ENCODE measurements at regions not wholly inside any gene's neighbourhood (a gene's known extent, or its start where the extent isn't known, plus 50 kb on each side); places are given as distances from the start of the nearest gene placed in this dataset.

- DNase-seq = no peak
Measured at GRCh38 chr17:77874303-77875050, 84.0 kb upstream of the TNRC6C start.

- DNase-seq = no peak
Measured at GRCh38 chr17:77875051-77875780, 83.3 kb upstream of the TNRC6C start.

- no peak for DNase-seq
Measured at GRCh38 chr17:77875881-77876509, 82.5 kb upstream of the TNRC6C start.

- DNase-seq = no peak
Measured at GRCh38 chr17:77877036-77877435, 81.5 kb upstream of the TNRC6C start.

GRCh38 chr17:77877646-77878355 is 80.7 kb upstream of the TNRC6C start:
- no peak for DNase-seq

- DNase-seq = no peak
Measured at GRCh38 chr17:77879226-77879895, 79.1 kb upstream of the TNRC6C start.

GRCh38 chr17:77879896-77880280 is 78.6 kb upstream of the TNRC6C start:
- no peak for DNase-seq

GRCh38 chr17:77880711-77881450 is 77.6 kb upstream of the TNRC6C start:
- DNase-seq = no peak

GRCh38 chr17:77881545-77881944 is 77.0 kb upstream of the TNRC6C start:
- peak; percentile 72 for DNase-seq

GRCh38 chr17:77882040-77882439 is 76.5 kb upstream of the TNRC6C start:
- no peak for DNase-seq

GRCh38 chr17:77882481-77883212 is 75.9 kb upstream of the TNRC6C start:
- DNase-seq = peak; percentile 62

- DNase-seq = no peak
Measured at GRCh38 chr17:77883213-77883650, 75.3 kb upstream of the TNRC6C start.

- DNase-seq = no peak
Measured at GRCh38 chr17:77884019-77884418, 74.5 kb upstream of the TNRC6C start.

GRCh38 chr17:77884967-77885641 is 73.4 kb upstream of the TNRC6C start:
- DNase-seq = no peak

- DNase-seq = no peak
Measured at GRCh38 chr17:77885678-77886386, 72.7 kb upstream of the TNRC6C start.

- DNase-seq = no peak
Measured at GRCh38 chr17:77886387-77886728, 72.1 kb upstream of the TNRC6C start.

- no peak for DNase-seq
Measured at GRCh38 chr17:77887110-77887463, 71.4 kb upstream of the TNRC6C start.

GRCh38 chr17:77887464-77888241 is 70.8 kb upstream of the TNRC6C start:
- DNase-seq = peak; percentile 78

All from skin of body (tissue), 1 donor.